Pancreas (tissue), 10 donors: ENCODE measurements at regions not wholly inside any gene's neighbourhood (a gene's known extent, or its start where the extent isn't known, plus 50 kb on each side); places are given as distances from the start of the nearest gene placed in this dataset.

Source experiments
- ATAC-seq, 4 donors: fragments of 200-7000 bp; cut with Tn5 transposase; one replicate each; pipeline versions ENCODE4 v1.8.0 to v1.9.1; 2020; ENCODE audit warnings: mild to moderate bottlenecking in 4 of 4, moderate library complexity in 4 of 4
- DNase-seq, 6 donors: peaks; one replicate each; pipeline ENCODE4 v3.0.0-alpha.2; 2020
- FAIRE-seq: peaks from 2 replicates; lab custom pipeline; 2012; peaks lifted over from hg19 to GRCh38; lab: Jason Lieb, UNC
- H3K27ac ChIP-seq, 4 donors: fragments of 200-600 bp; sonication (generic); 1 replicate in 3 of 4; 2 replicates in 1 of 4; pipeline versions ENCODE4 v1.5.0 to v1.8.0; 2020
- H3K27me3 ChIP-seq, 4 donors: fragments of 200-600 bp; one replicate each; pipeline ENCODE4 v1.8.0; 2021
- H3K36me3 ChIP-seq, 3 donors: fragments of 200-600 bp; sonication (generic) in 1 of 3; one replicate each; pipeline versions ENCODE4 v1.5.0 to v1.8.0; 2020 to 2021
- H3K4me1 ChIP-seq, 3 donors: fragments of 200-600 bp; one replicate each; pipeline ENCODE4 v1.8.0; 2021
- H3K4me3 ChIP-seq, 4 donors: fragments of 200-600 bp; sonication (generic) in 2 of 4; one replicate each; pipeline versions ENCODE4 v1.5.0 to v1.8.0; 2020 to 2021
- H3K9me3 ChIP-seq, 4 donors: fragments of 200-600 bp; one replicate each; pipeline ENCODE4 v1.8.0; 2021
- WGBS, 2 donors: extraction: QIAGEN DNeasy Blood & Tissue Kit; methylation state at CpG; one replicate each; pipeline ENCODE4 v1.1.7; 2013; 5-methylcytosine and 5-hydroxymethylcytosine counted together
- intact Hi-C, 3 donors: fragments of 100-400 bp; cut with DNase I; formaldehyde crosslinking; loops; one replicate each; pipeline versions ENCODE4 v1.11.1 to v1.14.2; 2022
- TF ChIP-seq, protein P1 (sequence below), 4 donors: fragments of 200-600 bp; sonication (generic) in 3 of 4; IDR thresholded peaks; one replicate each; pipeline versions ENCODE4 v1.5.0 to v1.8.0; 2021; ENCODE audit warnings: antibody characterized with exemption in 4 of 4
- donor health status: healthy with polysubstance abuse.
- donor health status: DM: no; HTN: no; CAD: no; lungs with moderate emphysema.
- donor health status: DM: no; HTN: no; CAD: no.
- donor health status: control.
- donor health status: control.
- donor health status: Bipolar disorder and iron deficiency.
- donor health status: DM: yes; HTN: yes; CAD: no.
- donor health status: DM: no; HTN: no; CAD: no.
- donor health status: DM: no; HTN: no; CAD: no.
- donor health status: DM: yes; HTN: yes; CAD: no.

DNA sequence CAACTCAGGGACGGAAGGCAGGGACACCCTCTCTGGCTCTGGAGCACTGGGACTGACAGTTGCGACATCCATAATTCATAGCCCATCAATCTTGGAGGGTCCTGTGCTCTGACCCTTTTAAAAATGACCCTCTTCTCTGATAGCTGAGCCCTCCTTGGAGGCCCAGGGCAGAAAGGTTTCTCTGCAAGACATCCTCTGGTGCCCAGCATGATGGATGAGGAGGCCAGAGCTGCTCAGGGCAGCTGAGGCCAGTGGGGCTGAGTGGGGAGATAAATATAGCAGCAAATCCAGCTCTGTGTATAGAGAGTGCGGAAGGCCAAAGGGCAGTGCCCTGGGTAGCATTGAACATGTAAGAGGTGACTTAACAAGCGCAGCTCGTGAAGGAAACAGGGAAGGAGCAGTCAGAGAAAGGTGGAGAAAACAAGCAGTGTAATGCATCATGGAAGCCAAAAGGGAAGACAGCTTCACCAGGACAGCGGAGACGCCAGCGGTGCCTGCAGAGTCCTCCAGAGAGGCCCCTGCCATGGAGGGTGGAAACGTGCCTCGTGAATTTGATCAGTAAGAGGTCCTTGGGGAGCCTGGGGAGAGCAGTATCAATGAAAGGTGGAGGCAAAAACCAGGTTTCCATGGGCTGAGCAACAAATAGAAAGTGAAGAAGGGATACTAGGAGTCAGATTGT is 50.4 kb upstream of the FMOD start:
- FAIRE-seq (no peak), ATAC-seq (no peak), DNase-seq (no peak)
- H3K27me3 ChIP-seq = peaks cover 0 to 6% (median 0%) of the 10 kb centered on the region in 4 donors
- TF ChIP-seq, protein P1, sequence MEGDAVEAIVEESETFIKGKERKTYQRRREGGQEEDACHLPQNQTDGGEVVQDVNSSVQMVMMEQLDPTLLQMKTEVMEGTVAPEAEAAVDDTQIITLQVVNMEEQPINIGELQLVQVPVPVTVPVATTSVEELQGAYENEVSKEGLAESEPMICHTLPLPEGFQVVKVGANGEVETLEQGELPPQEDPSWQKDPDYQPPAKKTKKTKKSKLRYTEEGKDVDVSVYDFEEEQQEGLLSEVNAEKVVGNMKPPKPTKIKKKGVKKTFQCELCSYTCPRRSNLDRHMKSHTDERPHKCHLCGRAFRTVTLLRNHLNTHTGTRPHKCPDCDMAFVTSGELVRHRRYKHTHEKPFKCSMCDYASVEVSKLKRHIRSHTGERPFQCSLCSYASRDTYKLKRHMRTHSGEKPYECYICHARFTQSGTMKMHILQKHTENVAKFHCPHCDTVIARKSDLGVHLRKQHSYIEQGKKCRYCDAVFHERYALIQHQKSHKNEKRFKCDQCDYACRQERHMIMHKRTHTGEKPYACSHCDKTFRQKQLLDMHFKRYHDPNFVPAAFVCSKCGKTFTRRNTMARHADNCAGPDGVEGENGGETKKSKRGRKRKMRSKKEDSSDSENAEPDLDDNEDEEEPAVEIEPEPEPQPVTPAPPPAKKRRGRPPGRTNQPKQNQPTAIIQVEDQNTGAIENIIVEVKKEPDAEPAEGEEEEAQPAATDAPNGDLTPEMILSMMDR (IDR thresholded peaks at IDR 0.05) = no peak
- no peak overlapping the region for H3K4me3 ChIP-seq
- H3K27ac ChIP-seq = peak overlapping the region in 1 of 4 donors; percentile 52
- H3K9me3 ChIP-seq = no peaks in the 10 kb centered on the region
- 83 to 89% methylated on average over 10 of the region's 10 CpGs for WGBS, 2 donors
- intact Hi-C loops = no loop called here
- no peaks in the 10 kb centered on the region for H3K36me3 ChIP-seq
- H3K4me1 ChIP-seq = peaks cover 0 to 6% (median 0%) of the 10 kb centered on the region in 3 donors

DNA sequence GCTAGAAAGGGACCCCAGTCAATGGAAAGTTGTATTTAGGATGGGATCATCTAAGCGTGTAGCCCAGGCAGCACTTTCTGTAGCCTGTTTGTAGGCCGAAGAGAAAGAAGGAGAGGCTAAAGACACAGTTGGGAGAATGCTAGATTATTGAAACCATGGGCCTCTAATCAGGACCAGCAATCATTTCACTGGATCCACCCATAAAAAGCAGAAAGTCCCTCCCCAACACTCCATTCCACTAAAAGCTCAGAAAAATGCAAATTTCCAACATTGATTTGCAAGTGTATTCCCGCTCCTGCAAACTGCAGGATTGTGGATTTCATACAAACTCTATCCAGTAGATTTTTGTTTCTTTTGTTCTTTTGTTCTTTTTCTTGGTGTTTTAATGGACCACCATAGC is 51.2 kb upstream of the FMOD start:
- FAIRE-seq (no peak), DNase-seq (no peak), ATAC-seq (no peak)
- Histone ChIP-seq H3K9me3 (no peaks in the 10 kb centered on the region), H3K36me3 (no peaks in the 10 kb centered on the region), H3K4me1 (peaks cover 0 to 6% (median 0%) of the 10 kb centered on the region in 3 donors), H3K4me3 (no peak overlapping the region), H3K27ac (peak overlapping the region in 2 of 4 donors; percentile 14 to 52), H3K27me3 (peaks cover 0 to 6% (median 0%) of the 10 kb centered on the region in 4 donors)
- TF ChIP-seq, protein P1 (IDR thresholded peaks at IDR 0.05) = no peak
- intact Hi-C loops = no loop called here
- WGBS, 2 donors = 63 to 96% methylated on average over 3 of the region's 3 CpGs

- Histone ChIP-seq H3K9me3 (no peaks in the 10 kb centered on the region), H3K27ac (peak overlapping the region in 2 of 4 donors; percentile 42 to 52), H3K4me1 (peaks cover 0 to 6% (median 0%) of the 10 kb centered on the region in 3 donors), H3K36me3 (no peaks in the 10 kb centered on the region), H3K4me3 (no peak overlapping the region), H3K27me3 (peaks cover 0 to 4% (median 0%) of the 10 kb centered on the region in 4 donors)
- ATAC-seq = peak in 3 of 4 donors; percentile 41 to 77 (median 72)
- TF ChIP-seq, protein P1 (IDR thresholded peaks at IDR 0.05) = no peak
- DNase-seq = no peak
- intact Hi-C loops = no loop called here
- peak; percentile 47 for FAIRE-seq
- whole genome bisulfite sequencing, 2 donors = 55 to 58% methylated on average over 6 of the region's 6 CpGs
These were observed 51.9 kb upstream of the FMOD start for GRCh38 chr1:203402629-203403337.

GRCh38 chr1:203403586-203403985 is 52.7 kb upstream of the FMOD start:
- Histone ChIP-seq H3K36me3 (no peaks in the 10 kb centered on the region), H3K9me3 (no peaks in the 10 kb centered on the region), H3K27me3 (no peaks in the 10 kb centered on the region), H3K4me3 (no peak overlapping the region), H3K4me1 (peaks cover 0 to 6% (median 0%) of the 10 kb centered on the region in 3 donors), H3K27ac (peak overlapping the region in 2 of 4 donors; percentile 35 to 42)
- no peak for DNase-seq
- TF ChIP-seq, protein P1 (IDR thresholded peaks at IDR 0.05) = no peak
- WGBS, 2 donors = 55 to 84% methylated on average over 5 of the region's 5 CpGs
- no peak for ATAC-seq
- intact Hi-C loops = no loop called here
- FAIRE-seq = no peak
